ENCODE measurements at regions not wholly inside any gene's neighbourhood (a gene's known extent, or its start where the extent isn't known, plus 50 kb on each side); places are given as distances from the start of the nearest gene placed in this dataset.
"Not testable (repeated sequence)": the region's sequence is repeated elsewhere in the genome, so short reads cannot be mapped to it uniquely, and the experiment has no call there.

DNA sequence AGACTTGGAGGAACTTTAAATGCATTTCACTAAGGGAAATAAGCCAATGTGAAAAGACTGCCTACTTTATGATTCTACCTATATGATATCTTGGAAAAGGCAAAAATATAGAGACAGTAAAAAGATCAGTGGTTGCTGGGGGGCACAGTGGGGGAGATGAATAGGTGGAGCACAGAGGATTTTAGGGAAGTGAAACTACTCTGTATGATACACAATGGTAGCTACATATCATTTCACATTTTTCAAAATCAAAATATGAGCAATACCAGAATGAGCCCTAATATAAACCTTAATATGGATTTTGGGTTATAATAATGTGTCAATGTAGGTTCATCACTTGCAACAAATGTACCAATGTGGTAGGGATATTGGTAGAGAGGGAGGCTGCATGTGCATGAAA is 161.4 kb upstream of the HTR1E start:
- no peaks in the 10 kb centered on the region for H3K36me3 Mint-ChIP-seq
- no peaks in the 10 kb centered on the region for H3K27me3 ChIP-seq (ENCODE audit: insufficient read depth, low read length, poor library complexity, severe bottlenecking)
- H3K27ac Mint-ChIP-seq: no peak overlapping the region
- H3K36me3 ChIP-seq (ENCODE audit: insufficient read depth, low read length): no peaks in the 10 kb centered on the region
- no peak overlapping the region for H3K4me3 Mint-ChIP-seq
- H3K4me1 Mint-ChIP-seq: no peaks in the 10 kb centered on the region
- no peaks in the 10 kb centered on the region for H3K9me3 ChIP-seq (ENCODE audit: low read length)
- peaks cover 0 to 8% (median 2%) of the 10 kb centered on the region in 5 donors for H3K9me3 Mint-ChIP-seq
- CTCF ChIA-PET: no interaction called here
- DNase-seq: no peak
- H3K27me3 Mint-ChIP-seq: peaks cover 0 to 1% of the 10 kb centered on the region in 2 donors
- no peak overlapping the region for H3K4me3 ChIP-seq (ENCODE audit: low read length)
- POLR2A ChIA-PET: no interaction called here
- H3K4me1 ChIP-seq (ENCODE audit: insufficient read depth, low read length): no peaks in the 10 kb centered on the region
- H3K27ac ChIP-seq (ENCODE audit: low read depth, low read length): no peak overlapping the region

DNA sequence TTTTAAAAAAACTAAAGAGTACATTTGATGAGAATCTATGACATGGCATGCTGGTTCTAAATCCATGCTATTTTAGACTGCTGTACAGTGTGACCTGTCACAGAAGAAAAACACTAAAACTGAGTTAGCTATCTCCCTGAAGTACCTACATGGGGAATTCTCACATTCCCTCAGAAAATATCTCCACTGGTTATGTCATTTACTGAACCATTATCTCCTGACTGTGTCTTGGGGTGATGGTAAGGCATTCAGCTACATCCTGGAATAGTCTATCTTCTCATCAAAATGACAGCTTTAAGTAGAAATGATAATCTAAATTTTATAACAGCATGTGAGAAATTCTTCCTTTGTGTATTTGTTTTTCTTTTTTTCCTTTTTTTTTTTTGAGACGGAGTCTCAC is 172.1 kb upstream of the HTR1E start:
- CTCF ChIA-PET: no interaction called here
- no peaks in the 10 kb centered on the region for H3K9me3 ChIP-seq (ENCODE audit: low read length)
- Mint-ChIP-seq H3K4me1 (no peaks in the 10 kb centered on the region), H3K27ac (no peak overlapping the region), H3K36me3 (no peaks in the 10 kb centered on the region), H3K4me3 (no peak overlapping the region), H3K27me3 (no peaks in the 10 kb centered on the region), H3K9me3 (peaks cover 0 to 14% (median 9%) of the 10 kb centered on the region in 5 donors)
- POLR2A ChIA-PET: no interaction called here
- no peaks in the 10 kb centered on the region for H3K36me3 ChIP-seq (ENCODE audit: insufficient read depth, low read length)
- DNase-seq: no peak
- H3K27ac ChIP-seq (ENCODE audit: low read depth, low read length): no peak overlapping the region
- no peaks in the 10 kb centered on the region for H3K27me3 ChIP-seq (ENCODE audit: insufficient read depth, low read length, poor library complexity, severe bottlenecking)
- H3K4me1 ChIP-seq (ENCODE audit: insufficient read depth, low read length): no peaks in the 10 kb centered on the region
- H3K4me3 ChIP-seq (ENCODE audit: low read length): no peak overlapping the region

DNA sequence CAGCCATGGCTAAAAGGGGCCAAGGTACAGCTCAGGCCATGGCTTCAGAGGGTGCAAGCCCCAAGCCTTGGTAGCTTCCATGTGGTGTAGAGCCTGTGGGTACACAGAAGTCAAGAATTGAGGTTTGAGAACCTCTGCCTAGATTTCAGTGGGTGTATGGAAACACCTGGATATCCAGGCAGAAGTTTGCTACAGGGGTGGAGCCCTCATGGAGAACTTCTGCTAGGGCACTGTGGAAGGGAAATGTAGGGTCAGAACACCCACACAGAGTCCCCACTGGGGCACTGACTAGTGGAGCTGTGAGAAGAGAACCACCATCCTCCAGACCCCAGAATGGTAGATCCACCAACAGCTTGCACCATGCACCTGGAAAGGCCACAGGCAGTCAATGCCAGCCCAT is 177.4 kb upstream of the HTR1E start:
- DNase-seq; H3K4me3 Mint-ChIP-seq; H3K4me3 ChIP-seq (ENCODE audit: low read length); CTCF ChIA-PET; POLR2A ChIA-PET; H3K27ac ChIP-seq (ENCODE audit: low read depth, low read length); H3K27me3 ChIP-seq (ENCODE audit: insufficient read depth, low read length, poor library complexity, severe bottlenecking); H3K36me3 Mint-ChIP-seq; H3K4me1 Mint-ChIP-seq; H3K27ac Mint-ChIP-seq; H3K36me3 ChIP-seq (ENCODE audit: insufficient read depth, low read length); H3K4me1 ChIP-seq (ENCODE audit: insufficient read depth, low read length); H3K9me3 ChIP-seq (ENCODE audit: low read length); H3K27me3 Mint-ChIP-seq: not testable (repeated sequence)
- H3K9me3 Mint-ChIP-seq: peaks cover 0 to 15% (median 11%) of the 10 kb centered on the region in 5 donors

DNA sequence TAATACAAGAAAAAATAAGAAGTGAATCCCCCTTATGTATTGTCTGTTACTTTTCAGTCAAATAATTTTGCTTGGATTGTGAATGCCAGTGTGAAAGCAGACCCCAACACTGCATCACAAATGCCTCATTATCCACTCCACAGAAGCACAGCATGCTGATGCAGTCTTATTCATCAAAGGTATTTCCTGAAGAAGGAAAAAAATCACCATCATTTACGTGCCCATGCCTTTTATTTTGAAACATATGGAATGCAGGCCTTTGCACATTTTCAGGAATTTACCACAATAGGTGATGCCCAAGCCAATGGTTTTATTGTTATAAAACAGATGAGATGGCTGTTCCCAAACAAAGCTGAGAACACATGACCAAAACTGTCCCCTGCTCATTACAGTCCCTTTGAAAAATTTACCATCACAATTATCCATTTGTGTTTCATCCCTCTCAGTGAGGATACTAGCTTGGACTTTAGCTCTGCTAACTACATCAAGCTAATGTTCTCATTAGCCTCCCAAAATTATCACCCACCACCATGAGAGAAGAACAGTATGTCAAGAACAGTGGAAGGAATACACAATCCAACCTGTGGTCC is 180.6 kb upstream of the HTR1E start:
- H3K9me3 Mint-ChIP-seq: peaks cover 0 to 14% (median 9%) of the 10 kb centered on the region in 5 donors
- H3K36me3 Mint-ChIP-seq: no peaks in the 10 kb centered on the region
- Histone ChIP-seq H3K27me3 (ENCODE audit: insufficient read depth, low read length, poor library complexity, severe bottlenecking) (no peaks in the 10 kb centered on the region), H3K4me1 (ENCODE audit: insufficient read depth, low read length) (no peaks in the 10 kb centered on the region), H3K4me3 (ENCODE audit: low read length) (no peak overlapping the region), H3K9me3 (ENCODE audit: low read length) (no peaks in the 10 kb centered on the region), H3K36me3 (ENCODE audit: insufficient read depth, low read length) (no peaks in the 10 kb centered on the region), H3K27ac (ENCODE audit: low read depth, low read length) (no peak overlapping the region)
- CTCF ChIA-PET: no interaction called here
- H3K27me3 Mint-ChIP-seq: no peaks in the 10 kb centered on the region
- POLR2A ChIA-PET: no interaction called here
- H3K27ac Mint-ChIP-seq: no peak overlapping the region
- no peaks in the 10 kb centered on the region for H3K4me1 Mint-ChIP-seq
- no peak overlapping the region for H3K4me3 Mint-ChIP-seq
- no peak for DNase-seq

DNA sequence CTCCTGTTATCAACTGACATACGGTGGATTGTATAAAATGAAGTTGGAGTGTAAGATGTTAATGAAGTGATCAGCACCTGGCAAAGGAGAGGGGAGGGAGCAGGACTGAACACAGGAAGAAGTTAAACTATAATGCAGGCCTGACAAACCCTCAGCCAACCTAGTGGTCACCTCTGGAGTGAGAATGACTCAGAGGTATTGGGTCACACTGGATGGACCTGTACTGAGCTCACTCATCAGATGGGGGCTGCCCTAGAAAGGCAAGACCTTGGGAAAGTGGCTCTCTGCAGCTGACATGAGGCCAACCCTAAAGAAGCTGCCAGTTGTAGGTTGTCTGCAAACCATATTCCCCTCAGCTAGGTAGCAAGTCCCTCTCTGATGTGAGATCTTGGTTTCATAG is 193.3 kb upstream of the HTR1E start:
- H3K4me3 ChIP-seq (ENCODE audit: low read length): no peak overlapping the region
- H3K9me3 ChIP-seq (ENCODE audit: low read length): no peaks in the 10 kb centered on the region
- H3K4me1 Mint-ChIP-seq: no peaks in the 10 kb centered on the region
- H3K4me1 ChIP-seq (ENCODE audit: insufficient read depth, low read length): no peaks in the 10 kb centered on the region
- DNase-seq: no peak
- ChIA-PET CTCF (no interaction called here), POLR2A (no interaction called here)
- H3K9me3 Mint-ChIP-seq: peaks cover 0 to 5% (median 2%) of the 10 kb centered on the region in 5 donors
- H3K36me3 Mint-ChIP-seq: no peaks in the 10 kb centered on the region
- H3K27ac ChIP-seq (ENCODE audit: low read depth, low read length): no peak overlapping the region
- no peaks in the 10 kb centered on the region for H3K36me3 ChIP-seq (ENCODE audit: insufficient read depth, low read length)
- peaks cover 0 to 3% of the 10 kb centered on the region in 2 donors for H3K27me3 Mint-ChIP-seq
- no peaks in the 10 kb centered on the region for H3K27me3 ChIP-seq (ENCODE audit: insufficient read depth, low read length, poor library complexity, severe bottlenecking)
- H3K27ac Mint-ChIP-seq: no peak overlapping the region
- H3K4me3 Mint-ChIP-seq: no peak overlapping the region

- Histone ChIP-seq H3K9me3 (ENCODE audit: low read length) (no peaks in the 10 kb centered on the region), H3K36me3 (ENCODE audit: insufficient read depth, low read length) (no peaks in the 10 kb centered on the region), H3K4me1 (ENCODE audit: insufficient read depth, low read length) (no peaks in the 10 kb centered on the region), H3K4me3 (ENCODE audit: low read length) (no peak overlapping the region), H3K27ac (ENCODE audit: low read depth, low read length) (no peak overlapping the region), H3K27me3 (ENCODE audit: insufficient read depth, low read length, poor library complexity, severe bottlenecking) (no peaks in the 10 kb centered on the region)
- ChIA-PET POLR2A (no interaction called here), CTCF (no interaction called here)
- Mint-ChIP-seq H3K27me3 (peaks cover 0 to 3% of the 10 kb centered on the region in 2 donors), H3K4me1 (no peaks in the 10 kb centered on the region), H3K4me3 (no peak overlapping the region), H3K36me3 (no peaks in the 10 kb centered on the region), H3K9me3 (peaks cover 5 to 8% (median 6%) of the 10 kb centered on the region in 5 donors), H3K27ac (no peak overlapping the region)
- DNase-seq: no peak
Measured at GRCh38 chr6:86738078-86738477, 199.2 kb upstream of the HTR1E start.

GRCh38 chr6:86731631-86732030 is 205.7 kb upstream of the HTR1E start:
- H3K4me3 ChIP-seq (ENCODE audit: low read length); H3K27ac ChIP-seq (ENCODE audit: low read depth, low read length); H3K4me1 ChIP-seq (ENCODE audit: insufficient read depth, low read length); H3K36me3 Mint-ChIP-seq; POLR2A ChIA-PET; H3K27me3 Mint-ChIP-seq; H3K36me3 ChIP-seq (ENCODE audit: insufficient read depth, low read length); H3K4me1 Mint-ChIP-seq; H3K9me3 ChIP-seq (ENCODE audit: low read length); H3K27me3 ChIP-seq (ENCODE audit: insufficient read depth, low read length, poor library complexity, severe bottlenecking); DNase-seq; H3K27ac Mint-ChIP-seq; CTCF ChIA-PET; H3K4me3 Mint-ChIP-seq: not testable (repeated sequence)
- H3K9me3 Mint-ChIP-seq: peaks cover 6 to 15% (median 12%) of the 10 kb centered on the region in 5 donors

GRCh38 chr6:86730772-86731171 is 206.6 kb upstream of the HTR1E start:
- H3K4me3 ChIP-seq (ENCODE audit: low read length); H3K9me3 ChIP-seq (ENCODE audit: low read length); H3K27ac Mint-ChIP-seq; CTCF ChIA-PET; H3K27me3 Mint-ChIP-seq; DNase-seq; H3K36me3 Mint-ChIP-seq; H3K4me1 Mint-ChIP-seq; H3K36me3 ChIP-seq (ENCODE audit: insufficient read depth, low read length); H3K4me1 ChIP-seq (ENCODE audit: insufficient read depth, low read length); H3K27ac ChIP-seq (ENCODE audit: low read depth, low read length); POLR2A ChIA-PET; H3K4me3 Mint-ChIP-seq; H3K27me3 ChIP-seq (ENCODE audit: insufficient read depth, low read length, poor library complexity, severe bottlenecking): not testable (repeated sequence)
- H3K9me3 Mint-ChIP-seq: peaks cover 6 to 15% (median 12%) of the 10 kb centered on the region in 5 donors

- Mint-ChIP-seq H3K4me1 (no peaks in the 10 kb centered on the region), H3K9me3 (peaks cover 6 to 19% (median 12%) of the 10 kb centered on the region in 5 donors), H3K27me3 (no peaks in the 10 kb centered on the region), H3K4me3 (no peak overlapping the region), H3K27ac (no peak overlapping the region), H3K36me3 (no peaks in the 10 kb centered on the region)
- CTCF ChIA-PET: no interaction called here
- H3K27me3 ChIP-seq (ENCODE audit: insufficient read depth, low read length, poor library complexity, severe bottlenecking): no peaks in the 10 kb centered on the region
- H3K27ac ChIP-seq (ENCODE audit: low read depth, low read length): no peak overlapping the region
- DNase-seq: no peak
- H3K9me3 ChIP-seq (ENCODE audit: low read length): no peaks in the 10 kb centered on the region
- POLR2A ChIA-PET: no interaction called here
- no peak overlapping the region for H3K4me3 ChIP-seq (ENCODE audit: low read length)
- no peaks in the 10 kb centered on the region for H3K36me3 ChIP-seq (ENCODE audit: insufficient read depth, low read length)
- no peaks in the 10 kb centered on the region for H3K4me1 ChIP-seq (ENCODE audit: insufficient read depth, low read length)
Measured at GRCh38 chr6:86730216-86730615, 207.1 kb upstream of the HTR1E start.
